ENCODE measurements at regions not wholly inside any gene's neighbourhood (a gene's known extent, or its start where the extent isn't known, plus 50 kb on each side); places are given as distances from the start of the nearest gene placed in this dataset.

GRCh38 chr16:5461574-5461973, 364.0 kb upstream of the EEF2KMT start:
- peak overlapping the region; percentile 60 for H3K27ac Mint-ChIP-seq (ENCODE audit: unreplicated experiment)
- TF ChIP-seq CTCF (conservative IDR thresholded peaks at IDR 0.05) = no peak
- no peaks in the 10 kb centered on the region for H3K9me3 Mint-ChIP-seq
- H3K4me3 Mint-ChIP-seq = no peak overlapping the region
- DNase-seq (ENCODE audit: low read depth, low spot score) = no peak
- peaks cover 23% of the 10 kb centered on the region for H3K27me3 Mint-ChIP-seq (ENCODE audit: low read depth)
- H3K36me3 Mint-ChIP-seq (ENCODE audit: low read depth) = no peaks in the 10 kb centered on the region
- peaks cover 5% of the 10 kb centered on the region for H3K4me1 Mint-ChIP-seq

- H3K27ac Mint-ChIP-seq (ENCODE audit: unreplicated experiment) = no peak overlapping the region
These were observed 363.5 kb upstream of the EEF2KMT start for GRCh38 chr16:5461141-5461540.

GRCh38 chr16:5460701-5461100, 363.1 kb upstream of the EEF2KMT start:
- DNase-seq (ENCODE audit: low read depth, low spot score) = no peak
- no peak for TF ChIP-seq CTCF (conservative IDR thresholded peaks at IDR 0.05)
- Mint-ChIP-seq H3K4me3 (no peak overlapping the region), H3K36me3 (ENCODE audit: low read depth) (no peaks in the 10 kb centered on the region), H3K4me1 (peaks cover 5% of the 10 kb centered on the region), H3K9me3 (no peaks in the 10 kb centered on the region), H3K27ac (ENCODE audit: unreplicated experiment) (no peak overlapping the region), H3K27me3 (ENCODE audit: low read depth) (peaks cover 21% of the 10 kb centered on the region)

More at GRCh38 chr16:5461141-5461540, 363.5 kb upstream of the EEF2KMT start:
- H3K9me3 Mint-ChIP-seq = no peaks in the 10 kb centered on the region
- DNase-seq (ENCODE audit: low read depth, low spot score) = no peak
- H3K27me3 Mint-ChIP-seq (ENCODE audit: low read depth) = peaks cover 22% of the 10 kb centered on the region
- no peak for TF ChIP-seq CTCF (conservative IDR thresholded peaks at IDR 0.05)
- peaks cover 5% of the 10 kb centered on the region for H3K4me1 Mint-ChIP-seq
- H3K4me3 Mint-ChIP-seq = no peak overlapping the region
- H3K36me3 Mint-ChIP-seq (ENCODE audit: low read depth) = no peaks in the 10 kb centered on the region

GRCh38 chr16:5459863-5460262, 362.3 kb upstream of the EEF2KMT start:
- H3K9me3 Mint-ChIP-seq = peaks cover 2% of the 10 kb centered on the region
- no peak for TF ChIP-seq CTCF (conservative IDR thresholded peaks at IDR 0.05)
- no peaks in the 10 kb centered on the region for H3K36me3 Mint-ChIP-seq (ENCODE audit: low read depth)
- H3K27me3 Mint-ChIP-seq (ENCODE audit: low read depth) = peaks cover 19% of the 10 kb centered on the region
- no peak overlapping the region for H3K4me3 Mint-ChIP-seq
- H3K27ac Mint-ChIP-seq (ENCODE audit: unreplicated experiment) = no peak overlapping the region
- DNase-seq (ENCODE audit: low read depth, low spot score) = no peak
- peaks cover 5% of the 10 kb centered on the region for H3K4me1 Mint-ChIP-seq

- no peak for TF ChIP-seq CTCF (conservative IDR thresholded peaks at IDR 0.05)
- Mint-ChIP-seq H3K36me3 (ENCODE audit: low read depth) (no peaks in the 10 kb centered on the region), H3K27ac (ENCODE audit: unreplicated experiment) (peak overlapping the region; percentile 79), H3K9me3 (peaks cover 2% of the 10 kb centered on the region), H3K4me1 (peaks cover 6% of the 10 kb centered on the region), H3K4me3 (no peak overlapping the region), H3K27me3 (ENCODE audit: low read depth) (peaks cover 40% of the 10 kb centered on the region)
- DNase-seq (ENCODE audit: low read depth, low spot score) = no peak
These were observed 357.5 kb upstream of the EEF2KMT start for GRCh38 chr16:5455110-5455509.

- H3K27me3 Mint-ChIP-seq (ENCODE audit: low read depth) = peaks cover 43% of the 10 kb centered on the region
- peaks cover 8% of the 10 kb centered on the region for H3K4me1 Mint-ChIP-seq
- no peak overlapping the region for H3K4me3 Mint-ChIP-seq
- H3K36me3 Mint-ChIP-seq (ENCODE audit: low read depth) = no peaks in the 10 kb centered on the region
- no peak for TF ChIP-seq CTCF (conservative IDR thresholded peaks at IDR 0.05)
- H3K9me3 Mint-ChIP-seq = peaks cover 2% of the 10 kb centered on the region
- no peak overlapping the region for H3K27ac Mint-ChIP-seq (ENCODE audit: unreplicated experiment)
- no peak for DNase-seq (ENCODE audit: low read depth, low spot score)
These were observed 356.8 kb upstream of the EEF2KMT start for GRCh38 chr16:5454349-5454748.
